T47D (cell line): ENCODE measurements at regions not wholly inside any gene's neighbourhood (a gene's known extent, or its start where the extent isn't known, plus 50 kb on each side); places are given as distances from the start of the nearest gene placed in this dataset.
"Not testable (repeated sequence)": the region's sequence is repeated elsewhere in the genome, so short reads cannot be mapped to it uniquely, and the experiment has no call there.

ENCODE experiments used
- DNase-seq, 2 experiments: peaks; one replicate each; pipeline versions ENCODE4 v3.0.0 to v3.0.0-alpha.2; 2011 to 2012; ENCODE audit warnings: low read depth in 1 of 2, low spot score in 1 of 2
- JUND ChIP-seq: IDR thresholded peaks from 2 replicates; pipeline ENCODE4 v1.6.1; 2012; ENCODE audit warnings: low read depth
- in situ Hi-C: cut with HindIII; loops from 2 replicates; pipeline ENCODE4 v1.10.0; 2016; ENCODE audit warnings: low sequenced_read_pairs, low pct_unique_long_range_greater_than_20kb

DNA sequence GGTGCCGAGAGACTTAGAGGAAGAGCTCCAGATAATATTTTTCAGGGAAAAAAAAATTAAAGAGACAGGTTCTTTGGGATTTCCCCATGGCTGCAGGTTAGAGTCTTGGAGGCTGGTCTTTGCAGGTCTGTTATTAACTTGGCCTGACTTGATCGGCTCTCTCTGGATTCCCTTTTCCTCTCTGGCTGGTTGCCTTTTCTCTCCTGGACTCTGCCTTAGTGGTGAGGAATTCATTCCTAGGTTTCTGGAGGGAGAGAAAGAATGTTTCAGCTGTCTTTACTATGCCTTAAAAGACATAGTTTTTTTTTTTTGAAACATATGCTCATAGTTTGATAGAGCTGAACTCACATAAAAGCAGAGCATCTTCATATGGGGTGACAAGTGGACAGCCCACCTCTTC, 336.3 kb downstream of the BMP4 start:
- in situ Hi-C loops, result no loop called here
- no peak for TF ChIP-seq JUND
- no peak for DNase-seq

DNA sequence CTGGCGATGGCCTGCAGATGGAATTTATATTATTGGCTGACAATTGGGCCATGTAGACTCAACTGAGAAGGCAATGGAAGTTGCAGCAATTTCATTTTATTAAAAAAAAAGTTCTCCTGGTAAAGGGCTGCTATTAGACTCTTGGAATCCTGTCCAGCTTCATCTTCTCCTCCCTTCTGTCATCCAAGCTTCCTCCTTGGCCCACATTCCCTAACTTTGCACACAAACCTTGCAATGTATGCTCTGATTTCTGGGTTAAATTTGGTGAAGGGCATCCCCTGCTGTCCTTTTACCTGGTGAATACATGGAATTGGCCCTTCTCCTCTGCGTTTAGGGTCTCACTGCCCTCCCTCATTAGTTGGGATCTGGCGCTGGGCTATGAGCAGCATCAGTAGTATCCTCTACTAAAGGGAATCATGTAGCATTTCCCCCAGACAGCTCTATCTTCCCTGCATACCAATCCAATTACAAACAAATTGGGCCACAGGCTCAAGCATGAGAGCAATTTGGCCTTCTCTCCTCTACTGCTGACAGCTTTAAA, 336.9 kb downstream of the BMP4 start:
- no peak for TF ChIP-seq JUND
- in situ Hi-C loops, result no loop called here
- no peak for DNase-seq

DNA sequence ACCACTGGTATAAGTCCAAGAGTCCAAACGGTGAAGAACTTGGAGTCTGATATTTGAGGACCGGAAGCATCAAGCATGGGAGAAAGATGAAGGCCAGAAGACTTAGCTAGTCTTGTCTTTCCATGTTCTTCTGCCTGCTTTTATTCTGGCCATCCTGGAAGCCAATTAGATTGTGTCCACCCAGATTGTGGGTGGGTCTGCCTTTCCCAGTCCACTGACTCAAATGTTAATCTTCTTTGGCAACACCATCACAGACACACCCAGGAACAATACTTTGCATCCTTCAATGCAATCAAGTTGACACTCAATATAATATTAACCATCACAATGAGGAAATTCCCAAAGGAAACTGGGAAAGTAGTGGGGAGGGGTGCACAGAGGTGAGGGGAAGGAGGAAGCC, 340.1 kb downstream of the BMP4 start:
- DNase-seq, in situ Hi-C loops: not testable (repeated sequence)

DNA sequence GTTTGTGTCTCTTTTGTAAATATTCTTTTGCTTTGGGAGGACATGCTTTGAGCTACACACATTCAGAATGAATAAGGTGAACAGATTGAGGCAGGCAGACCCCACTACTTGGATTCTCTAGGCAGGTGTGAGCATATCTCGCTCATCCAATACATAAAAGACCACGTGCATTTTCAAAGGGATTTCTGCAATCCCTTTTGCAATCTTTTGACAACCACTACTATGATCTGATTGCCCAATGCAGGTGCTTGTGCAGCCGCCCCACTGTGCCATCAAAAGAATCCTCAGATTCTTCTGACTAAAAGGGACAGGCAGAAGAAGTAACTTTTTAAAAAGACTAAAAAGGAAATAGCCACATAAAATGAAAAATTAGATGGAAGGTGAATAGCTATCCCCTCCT, 341.4 kb downstream of the BMP4 start:
- DNase-seq, result no peak
- TF ChIP-seq JUND, result no peak
- in situ Hi-C loops, result no loop called here

DNA sequence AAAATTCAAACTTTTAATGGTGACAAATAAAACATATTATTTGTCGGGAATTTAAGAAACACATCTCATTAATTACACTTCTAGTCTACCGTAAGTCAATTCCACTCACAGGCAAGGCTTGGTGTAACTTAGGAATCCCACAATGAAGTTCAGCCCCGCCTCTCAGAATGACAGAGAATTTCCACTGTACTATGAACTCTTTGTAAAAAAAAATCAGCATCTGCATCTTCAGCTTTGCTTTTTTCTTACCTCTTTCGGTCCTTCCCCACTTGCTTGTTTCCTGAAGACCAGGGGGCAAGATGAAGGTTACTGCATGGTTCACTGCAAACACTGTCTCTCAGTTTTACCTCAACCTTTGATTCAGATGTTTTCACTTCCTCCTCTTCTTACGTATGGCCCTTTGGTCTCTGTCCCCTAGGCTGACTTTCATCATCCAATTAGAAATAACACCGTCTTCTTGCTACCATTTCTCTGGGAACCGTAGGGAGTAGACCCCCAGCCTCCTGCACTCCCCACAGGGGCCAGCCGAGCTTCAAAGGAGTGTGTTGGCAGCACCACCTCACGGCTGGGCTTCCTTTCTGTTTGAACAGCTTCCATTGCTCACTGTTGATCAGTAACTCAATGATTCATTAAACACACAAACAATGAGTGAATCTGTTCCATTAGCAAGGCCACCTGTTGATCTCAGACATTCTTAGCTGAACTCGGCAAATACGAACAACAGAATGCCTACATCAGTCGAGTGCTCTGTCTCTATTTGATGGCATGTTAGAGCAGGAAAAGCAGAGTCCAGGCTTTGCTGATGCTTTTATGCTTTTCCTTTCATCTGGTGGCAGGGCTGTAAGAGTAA, 343.0 kb downstream of the BMP4 start:
- peak in 1 of 2 experiments; percentile 35 for DNase-seq
- TF ChIP-seq JUND, result no peak
- in situ Hi-C loops, result no loop called here

DNA sequence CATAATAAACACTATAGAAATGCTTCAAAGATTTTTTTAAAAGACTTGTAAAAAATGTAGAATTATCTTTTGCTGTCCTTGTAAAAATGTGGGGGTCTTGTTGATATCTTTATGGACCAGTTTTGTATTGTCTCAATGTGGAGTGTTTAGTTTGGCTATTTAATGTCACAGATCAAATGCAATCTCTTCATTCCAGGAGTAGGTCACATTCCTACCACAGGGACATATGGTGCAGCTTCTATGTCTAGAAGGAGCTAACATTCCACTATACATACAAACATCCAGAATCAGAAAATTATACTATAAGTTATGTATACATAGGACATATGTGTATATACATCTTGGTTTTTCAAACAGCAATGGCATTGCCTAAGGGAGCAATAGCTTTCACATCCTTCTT, 345.7 kb downstream of the BMP4 start:
- no peak for TF ChIP-seq JUND
- in situ Hi-C loops, result no loop called here

DNA sequence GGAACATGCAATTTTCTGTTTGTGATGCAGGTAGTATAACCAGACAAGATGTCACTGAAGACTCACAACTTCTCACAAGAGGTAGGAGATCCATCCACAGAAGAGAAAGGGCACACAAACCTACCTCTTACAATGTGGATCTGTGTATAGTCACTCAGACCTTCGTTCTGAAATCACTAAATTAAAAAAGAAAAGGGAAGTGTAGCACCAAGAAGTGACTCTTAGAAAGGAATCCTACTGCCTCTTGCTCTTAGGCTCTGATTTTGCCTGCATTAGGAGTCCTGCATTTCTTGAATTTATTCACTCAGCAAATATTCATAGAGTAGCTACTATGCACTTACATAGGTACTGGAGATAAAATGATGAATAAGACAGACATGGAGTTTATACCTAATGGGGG, 347.6 kb downstream of the BMP4 start:
- in situ Hi-C loops, result no loop called here
- DNase-seq, result no peak
- TF ChIP-seq JUND, result no peak

More for the DNA sequence above, 345.7 kb downstream of the BMP4 start:
- DNase-seq, result peak in 1 of 2 experiments; percentile 20

DNA sequence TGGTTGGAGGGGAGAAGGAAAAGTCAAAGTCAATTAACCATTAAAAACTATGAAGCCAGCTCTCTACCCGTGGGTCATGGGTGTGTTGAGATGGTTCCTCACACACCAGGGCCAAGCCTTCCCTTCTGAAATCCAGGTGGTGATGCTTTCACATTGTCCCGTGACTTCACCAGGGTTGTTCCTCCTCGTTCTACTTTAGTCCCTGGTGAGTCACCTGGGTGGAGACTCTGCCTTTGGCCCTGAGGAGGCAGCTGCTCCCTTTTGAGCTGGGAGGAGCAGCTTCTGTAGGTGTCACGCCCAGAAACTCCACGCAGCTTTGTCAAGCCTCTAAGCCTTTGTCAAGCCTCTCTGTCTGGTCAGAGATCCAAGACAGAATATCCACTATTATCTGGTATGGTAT, 348.3 kb downstream of the BMP4 start:
- in situ Hi-C loops, result no loop called here
- no peak for TF ChIP-seq JUND
- peak in 1 of 2 experiments; percentile 25 for DNase-seq

DNA sequence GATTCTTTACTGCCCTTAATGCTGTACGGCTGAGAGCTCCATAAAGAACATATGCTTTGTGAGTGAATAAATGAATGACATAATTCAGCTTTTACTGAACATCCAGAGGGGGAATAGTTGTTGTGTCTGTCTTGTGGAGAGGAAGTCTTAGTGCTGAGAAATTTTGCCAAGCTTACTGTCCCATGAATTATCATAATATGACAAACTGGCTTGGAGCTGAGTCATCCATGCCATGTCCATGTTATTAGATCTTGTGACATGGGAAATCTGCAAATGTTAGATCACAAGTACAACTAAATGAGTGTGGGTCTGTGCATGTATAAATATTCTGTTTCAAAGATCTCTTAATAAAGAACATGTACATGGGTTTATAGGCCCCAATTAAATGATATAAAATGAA, 350.4 kb downstream of the BMP4 start:
- no peak for TF ChIP-seq JUND
- in situ Hi-C loops, result no loop called here
- no peak for DNase-seq

DNA sequence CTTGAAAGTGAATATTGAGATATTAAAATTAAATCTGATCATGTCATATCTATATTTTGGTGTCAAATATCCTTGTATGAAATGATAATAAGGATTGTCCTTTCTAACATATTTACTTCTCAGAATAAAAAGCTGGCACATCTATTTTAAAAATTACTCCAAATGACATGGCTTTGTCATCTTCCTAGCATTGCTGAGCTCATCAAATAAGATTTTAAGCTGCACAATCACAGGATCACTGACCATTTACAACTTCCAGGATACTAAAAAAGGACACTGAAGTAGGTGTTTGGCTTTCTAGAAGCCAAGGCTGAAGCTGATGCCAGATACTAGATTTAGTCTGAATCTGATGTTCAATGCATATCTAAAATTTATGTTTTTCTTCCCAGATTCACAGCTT, 351.1 kb downstream of the BMP4 start:
- in situ Hi-C loops, result no loop called here
- DNase-seq, result no peak
- TF ChIP-seq JUND, result no peak

DNA sequence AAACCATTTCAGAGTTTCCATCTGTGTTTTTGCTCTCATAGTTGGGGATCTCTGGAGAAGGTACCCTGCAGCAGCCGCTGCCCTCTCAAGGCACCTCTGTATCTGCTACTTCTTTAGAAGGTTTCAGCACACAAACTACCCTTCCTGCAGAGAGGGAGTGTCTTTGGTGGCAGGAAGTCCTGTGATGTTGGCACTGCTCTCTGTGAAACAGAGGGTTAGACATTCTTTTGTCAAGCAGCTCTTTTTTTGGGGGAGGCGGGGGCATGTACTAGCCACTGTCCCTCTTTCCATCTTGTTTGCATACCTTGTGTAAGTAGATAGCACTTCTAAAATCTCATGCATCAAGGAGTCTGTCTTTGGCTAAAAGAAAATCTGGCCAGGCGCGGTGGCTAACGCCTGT, 352.6 kb downstream of the BMP4 start:
- TF ChIP-seq JUND, result no peak
- in situ Hi-C loops, result no loop called here
- no peak for DNase-seq

DNA sequence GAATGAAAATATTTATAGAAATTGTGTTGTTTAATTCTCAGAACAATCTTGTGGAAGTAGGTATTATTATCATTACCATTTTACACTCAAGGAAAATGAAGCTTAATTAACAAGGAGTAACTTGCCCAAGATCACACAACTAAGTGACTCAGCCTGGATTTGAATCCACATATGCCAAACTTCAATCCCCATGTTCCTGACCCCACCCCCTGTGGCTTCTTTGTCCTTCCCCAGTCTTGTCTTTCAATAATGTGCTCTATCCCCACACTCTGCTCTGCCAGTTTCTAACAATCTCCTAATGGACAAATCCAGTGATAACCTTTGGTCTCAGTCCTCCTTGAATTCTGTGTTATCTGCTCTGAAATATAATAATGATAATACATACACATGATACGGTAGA, 355.2 kb downstream of the BMP4 start:
- in situ Hi-C loops, result no loop called here
- TF ChIP-seq JUND, result no peak
- DNase-seq, result no peak

DNA sequence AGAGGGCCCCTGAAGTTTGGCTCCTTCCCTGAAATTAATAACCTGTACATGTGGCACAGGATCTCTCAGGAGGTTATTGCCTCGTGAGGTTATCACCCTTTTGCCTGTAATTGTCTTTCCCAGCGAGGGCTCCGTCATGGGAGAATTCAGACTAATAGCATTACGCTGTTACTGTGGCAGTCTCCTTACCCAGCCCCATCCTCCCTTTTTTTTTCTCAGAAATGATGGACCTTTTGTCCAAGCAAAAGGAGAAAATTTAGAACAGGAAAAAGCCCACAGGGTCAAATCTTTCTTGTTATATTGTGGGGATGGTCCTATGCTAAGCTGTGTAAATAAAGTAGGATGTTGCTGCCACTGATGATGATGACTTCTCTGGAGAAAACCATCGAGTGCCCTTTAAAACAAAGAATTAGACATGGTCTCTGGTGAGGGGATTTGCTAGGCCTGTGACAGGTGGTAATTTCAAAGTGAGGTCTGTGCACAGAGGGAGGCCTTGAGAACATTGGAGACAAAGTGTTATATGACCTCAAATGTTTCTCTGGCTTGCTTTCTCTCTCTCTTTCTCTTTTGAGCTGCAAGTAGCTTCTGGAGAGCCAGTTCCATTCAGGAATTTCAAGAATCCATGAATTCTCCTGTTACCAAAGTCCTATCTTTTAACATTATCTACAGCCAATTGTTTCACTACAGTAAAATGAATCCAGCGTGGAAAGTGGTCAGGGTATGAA, 357.2 kb downstream of the BMP4 start:
- TF ChIP-seq JUND, result no peak
- in situ Hi-C loops, result no loop called here
- DNase-seq, result no peak
